Endometrium (tissue), 2 donors: ENCODE measurements at regions not wholly inside any gene's neighbourhood (a gene's known extent, or its start where the extent isn't known, plus 50 kb on each side); places are given as distances from the start of the nearest gene placed in this dataset.

Experiments used
- FAIRE-seq: peaks from 2 replicates; lab custom pipeline; 2012; peaks lifted over from hg19 to GRCh38; lab: Jason Lieb, UNC
- donor health status: control.
- donor health status: control.

GRCh38 chr9:129471201-129472019 is 149.5 kb downstream of the C9orf50 start:
- no peak for FAIRE-seq

DNA sequence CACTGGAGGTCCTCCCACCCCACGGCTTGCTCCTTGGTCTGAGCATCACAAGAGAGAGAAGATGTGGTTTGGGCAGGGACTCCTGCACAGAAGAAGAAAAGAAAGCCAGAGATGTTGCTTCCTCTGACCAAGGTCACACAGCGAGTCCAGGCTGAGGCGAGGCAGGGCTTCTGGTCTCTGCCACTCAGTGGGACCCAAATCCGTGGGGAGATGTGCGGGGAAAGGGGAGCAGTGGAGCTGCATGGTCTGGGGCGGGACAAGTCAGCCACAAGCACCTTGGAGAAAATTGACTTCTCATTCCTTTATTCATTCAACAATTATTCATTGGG is 150.9 kb downstream of the C9orf50 start:
- no peak for FAIRE-seq

DNA sequence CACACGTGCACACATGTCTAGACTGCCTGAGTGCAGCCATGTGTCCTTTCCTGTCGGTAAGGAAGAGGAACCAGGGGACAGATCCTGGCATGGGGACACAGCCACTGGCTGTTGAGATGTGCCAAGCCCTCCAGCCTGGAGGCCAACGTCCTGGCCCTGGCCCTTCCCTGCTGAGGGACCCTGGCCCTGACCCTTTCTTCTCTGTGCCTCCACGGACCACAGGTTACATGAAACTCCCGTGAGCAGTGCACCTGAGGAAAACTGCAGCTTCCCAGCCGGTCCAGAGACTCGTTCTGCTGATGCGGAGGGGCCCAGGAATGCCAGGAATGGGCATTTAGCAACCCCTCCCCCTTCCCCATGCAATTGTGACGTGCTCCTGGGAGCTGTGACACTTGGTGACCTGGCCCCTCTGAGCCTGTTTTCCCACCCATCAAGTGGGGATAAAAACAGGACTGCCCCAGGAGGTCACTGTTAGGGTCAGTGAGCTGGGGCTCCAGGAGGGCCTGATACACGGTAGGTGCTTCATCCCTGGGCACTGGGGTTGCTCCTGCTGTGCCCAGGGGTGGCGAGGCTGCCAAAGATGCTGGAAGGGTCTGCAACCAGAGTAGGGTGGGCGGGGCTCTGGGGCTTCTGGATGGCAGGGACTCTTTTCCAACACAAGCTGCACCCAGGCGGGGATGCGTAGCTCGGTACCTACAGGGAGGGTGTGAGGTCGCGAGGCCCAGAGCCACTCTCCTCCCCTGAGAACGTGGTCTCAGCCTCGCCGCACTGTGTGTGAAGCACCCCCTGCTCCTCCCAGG is 151.5 kb downstream of the C9orf50 start:
- no peak for FAIRE-seq

DNA sequence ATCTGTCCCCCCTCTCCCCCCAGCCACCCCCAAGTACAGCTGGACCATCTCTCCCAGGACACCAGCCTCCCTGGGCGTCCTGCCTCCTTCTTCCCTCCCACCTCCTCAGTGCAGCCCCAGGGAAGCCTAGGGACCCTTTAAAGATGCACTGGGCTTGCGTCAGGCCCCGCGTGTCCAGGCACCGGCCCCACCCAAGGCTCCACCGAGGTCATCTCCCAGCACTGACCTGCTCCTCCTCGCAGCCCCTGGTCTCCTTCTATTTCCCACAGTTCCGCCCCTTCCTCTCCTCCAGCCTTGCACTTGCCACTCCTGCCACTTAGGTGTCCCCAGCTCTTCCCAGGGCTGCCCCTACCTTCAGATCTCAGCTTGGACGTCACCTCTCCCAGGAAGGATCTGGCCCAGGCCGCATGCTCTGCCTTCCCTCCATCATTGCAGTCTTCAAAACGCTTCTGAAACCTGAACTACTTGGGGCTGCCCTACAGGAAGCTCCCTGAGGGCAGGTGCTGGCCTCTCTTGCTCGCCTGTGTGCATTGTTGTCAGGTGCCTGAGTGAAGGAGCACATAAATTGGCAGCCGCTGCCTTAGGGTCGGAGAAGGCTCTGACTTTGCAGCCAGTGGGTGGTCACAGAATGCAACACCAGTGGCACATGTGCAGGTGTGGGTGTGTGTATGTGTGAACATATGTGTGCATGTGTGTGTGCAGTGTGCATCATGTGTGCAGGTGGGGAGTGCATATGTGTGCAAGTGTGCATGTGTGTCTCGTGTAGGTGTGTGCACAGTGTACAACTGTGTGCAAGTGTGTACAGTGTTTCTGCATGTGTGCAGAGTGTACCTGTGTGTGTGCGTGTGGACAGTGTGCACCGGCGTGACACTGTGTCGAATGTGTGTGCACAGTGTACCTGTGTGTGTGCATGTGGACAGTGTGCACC is 152.9 kb downstream of the C9orf50 start:
- no peak for FAIRE-seq

DNA sequence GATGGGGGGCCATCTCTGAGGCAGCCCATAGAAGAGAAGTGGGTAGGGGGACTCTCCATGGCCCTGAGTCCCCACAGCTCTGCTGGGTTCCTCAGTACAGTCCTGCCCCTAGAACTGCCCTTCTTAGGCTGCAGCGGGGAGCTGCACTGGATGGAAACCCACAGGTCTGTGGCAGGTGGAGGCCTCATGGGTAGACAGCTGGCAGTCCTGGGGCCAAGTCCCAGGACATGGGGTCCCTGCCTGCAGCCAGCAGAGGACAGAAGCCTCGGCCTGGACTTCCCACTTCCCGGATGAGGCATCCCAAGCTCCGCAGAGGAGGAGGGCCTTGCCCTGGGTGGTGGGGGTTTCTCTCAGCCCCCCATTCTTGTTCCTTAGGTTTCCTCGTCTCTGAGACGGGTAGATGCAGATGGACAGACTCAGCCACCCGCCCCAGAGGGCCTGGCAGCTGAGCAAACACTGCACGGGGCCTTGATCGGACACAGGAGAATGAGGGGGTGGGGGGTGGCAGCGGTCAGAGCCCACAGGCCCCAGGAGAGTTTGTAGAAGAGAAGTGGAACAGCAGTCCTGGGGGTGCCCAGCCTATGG is 153.8 kb downstream of the C9orf50 start:
- no peak for FAIRE-seq

DNA sequence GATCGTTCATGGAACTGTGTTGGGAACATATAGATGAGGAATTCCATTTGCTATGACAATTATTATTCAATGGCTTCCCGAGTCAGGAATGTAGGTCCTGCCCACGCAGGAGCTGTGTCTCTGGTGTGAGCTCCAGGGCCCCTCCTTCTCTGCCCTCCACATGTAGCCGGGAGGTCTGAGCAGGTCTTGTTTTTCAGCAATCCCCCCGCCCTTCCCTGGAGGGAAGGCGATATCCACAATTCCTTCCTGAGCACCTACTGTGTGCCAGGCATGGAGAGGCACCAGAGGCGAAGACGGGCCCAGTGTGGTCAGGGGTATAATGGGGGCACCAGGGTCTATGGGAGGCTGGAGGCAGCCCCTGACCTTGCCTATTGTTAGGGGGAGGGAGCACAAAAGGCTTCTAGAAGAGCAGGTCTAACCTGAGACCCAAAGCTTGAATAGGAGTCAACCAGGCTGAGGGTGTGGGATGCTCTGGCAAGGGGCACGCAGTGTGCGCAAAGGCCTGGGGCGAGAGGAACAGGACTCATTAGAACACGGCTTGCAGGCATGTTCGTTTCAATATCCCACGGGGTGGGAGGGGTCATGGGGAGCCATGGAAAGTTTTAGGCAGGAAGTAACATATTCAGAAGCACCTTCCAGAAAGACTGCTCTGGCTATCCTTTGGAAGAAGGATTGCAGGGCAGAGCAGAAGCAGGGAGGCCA is 154.9 kb downstream of the C9orf50 start:
- no peak for FAIRE-seq

- no peak for FAIRE-seq
These were observed 155.7 kb downstream of the C9orf50 start for GRCh38 chr9:129464972-129465833.

DNA sequence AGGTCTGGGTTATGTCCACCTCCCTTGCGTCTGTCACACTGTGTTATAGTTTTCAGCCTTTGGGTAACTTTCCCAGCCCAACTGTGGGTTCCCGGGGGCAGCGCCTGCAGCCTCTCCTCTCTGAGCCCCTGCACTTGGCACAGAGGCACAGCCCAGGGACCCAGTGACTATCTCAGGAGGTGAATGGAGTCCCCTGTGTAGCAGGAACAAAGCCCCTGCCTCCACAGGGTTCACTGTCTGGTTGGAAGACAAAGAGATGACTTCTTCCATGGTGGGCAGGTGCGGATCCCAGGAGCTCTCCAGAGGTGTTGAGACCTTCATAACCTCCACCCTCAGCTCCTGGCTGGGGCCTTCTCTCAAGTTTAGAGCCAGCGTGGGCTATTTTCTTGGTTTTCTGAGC is 156.9 kb downstream of the C9orf50 start:
- no peak for FAIRE-seq

DNA sequence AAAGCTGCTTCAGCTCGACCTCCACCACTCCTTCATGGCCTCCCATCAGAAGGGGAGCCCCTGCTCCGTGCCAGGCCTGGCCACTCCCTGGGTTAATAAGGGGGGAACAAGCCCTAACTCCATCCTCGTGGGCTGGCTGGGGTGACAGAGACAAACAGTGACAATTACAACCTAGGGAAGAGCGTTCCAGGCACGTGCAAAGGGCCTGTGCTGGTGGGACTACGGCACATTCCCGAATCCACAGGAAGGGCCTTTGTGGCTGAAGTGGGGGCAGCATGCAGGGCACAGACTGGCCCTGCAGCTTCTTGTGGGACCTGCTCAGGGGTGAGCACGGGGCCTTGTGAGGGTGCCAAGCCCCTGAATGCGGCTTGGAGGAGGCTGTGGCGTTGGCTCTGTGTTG is 157.4 kb downstream of the C9orf50 start:
- no peak for FAIRE-seq

DNA sequence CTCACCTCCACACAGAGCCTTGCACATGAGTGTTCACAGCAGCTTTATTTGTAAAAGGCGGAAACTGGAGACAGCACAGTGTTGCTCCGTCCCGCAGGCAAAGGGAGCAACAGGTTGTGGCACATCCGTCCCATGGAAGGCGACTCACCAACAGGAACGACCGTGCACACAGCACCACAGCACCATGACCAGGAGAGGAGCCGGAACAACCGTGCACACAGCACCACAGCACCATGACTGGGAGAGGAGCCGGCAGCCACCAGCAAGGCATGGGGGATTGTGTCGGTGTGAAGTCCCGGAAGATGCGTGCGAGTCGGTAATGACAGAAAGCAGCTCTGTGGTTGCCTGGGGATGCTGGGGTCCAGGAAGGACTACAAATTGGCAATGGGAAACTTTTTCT is 158.5 kb downstream of the C9orf50 start:
- no peak for FAIRE-seq

DNA sequence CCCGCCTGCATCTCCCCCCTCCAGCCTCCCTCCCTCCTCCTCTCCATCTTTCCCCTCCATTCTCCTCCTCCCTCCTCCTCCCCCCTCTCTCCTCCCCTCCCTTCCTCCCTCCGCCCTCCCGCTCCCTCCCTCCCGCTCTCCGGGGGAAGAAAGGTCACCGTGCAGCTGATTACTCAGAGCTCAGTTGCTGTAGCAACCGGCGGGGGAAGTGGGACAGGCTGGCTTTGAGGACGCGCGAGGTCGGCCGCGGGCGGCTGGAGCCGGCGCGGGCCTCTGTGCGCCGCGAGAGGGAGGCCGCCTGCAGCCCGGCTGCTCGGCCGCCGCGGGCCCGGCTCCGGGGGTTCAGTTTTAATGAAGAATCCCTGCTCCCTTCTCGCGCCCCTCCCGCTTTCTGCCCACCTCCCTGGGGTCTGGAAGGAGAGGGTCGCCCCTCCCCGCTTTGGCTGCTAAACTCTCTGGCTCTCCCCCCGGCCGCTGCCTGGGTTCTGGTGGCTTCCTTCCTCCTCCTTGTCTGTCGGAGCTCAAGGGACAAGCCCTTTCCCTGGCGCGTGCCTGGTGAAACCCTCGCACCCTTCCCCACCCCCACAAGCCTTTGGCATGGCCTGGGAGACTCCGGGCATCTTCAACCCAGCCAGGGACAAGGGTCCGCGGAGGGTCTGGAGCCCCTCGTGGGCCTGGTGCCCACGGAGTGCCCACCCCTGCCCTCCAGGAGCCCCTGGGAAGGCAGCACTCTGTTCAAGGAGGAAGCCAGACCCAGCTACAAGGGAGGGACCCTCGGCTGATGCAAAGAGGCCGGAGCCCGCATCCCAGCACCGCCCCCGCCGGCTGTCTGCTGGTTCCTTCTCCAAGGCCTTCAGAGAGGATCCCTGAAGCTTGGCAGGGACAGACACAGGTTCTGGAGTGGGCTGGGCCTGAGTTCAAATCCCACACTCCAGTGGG is 160.3 kb downstream of the C9orf50 start:
- FAIRE-seq = no peak

- FAIRE-seq = no peak
These were observed 161.2 kb downstream of the C9orf50 start for GRCh38 chr9:129459547-129460322.

- no peak for FAIRE-seq
These were observed 162.0 kb downstream of the C9orf50 start for GRCh38 chr9:129458663-129459546.

DNA sequence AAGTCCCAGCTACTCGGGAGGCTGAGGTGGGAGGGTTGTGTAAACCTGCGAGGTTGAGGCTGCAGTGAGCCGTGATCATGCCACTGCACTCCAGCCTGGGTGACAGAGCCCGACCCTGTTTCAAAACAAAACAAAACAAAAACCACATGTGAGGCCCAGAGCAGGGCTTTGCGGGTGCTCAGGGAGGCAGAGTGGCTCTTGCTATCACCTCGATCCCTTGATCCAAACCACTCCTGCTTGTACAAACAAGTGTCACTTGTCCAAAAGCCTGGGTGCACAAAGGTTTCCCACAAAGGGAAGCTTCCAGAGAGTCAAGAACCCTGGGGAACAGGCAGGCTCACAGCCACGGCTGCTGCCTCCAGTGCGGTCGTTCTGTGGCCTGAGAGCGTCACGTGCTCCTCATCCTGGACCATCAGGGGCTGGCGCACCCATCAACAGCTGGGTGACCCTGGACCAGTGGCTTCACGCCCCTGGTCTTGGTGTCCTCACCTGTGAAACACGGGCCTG is 162.7 kb downstream of the C9orf50 start:
- FAIRE-seq = no peak

- FAIRE-seq = no peak
These were observed 163.5 kb downstream of the C9orf50 start for GRCh38 chr9:129457325-129457779.

DNA sequence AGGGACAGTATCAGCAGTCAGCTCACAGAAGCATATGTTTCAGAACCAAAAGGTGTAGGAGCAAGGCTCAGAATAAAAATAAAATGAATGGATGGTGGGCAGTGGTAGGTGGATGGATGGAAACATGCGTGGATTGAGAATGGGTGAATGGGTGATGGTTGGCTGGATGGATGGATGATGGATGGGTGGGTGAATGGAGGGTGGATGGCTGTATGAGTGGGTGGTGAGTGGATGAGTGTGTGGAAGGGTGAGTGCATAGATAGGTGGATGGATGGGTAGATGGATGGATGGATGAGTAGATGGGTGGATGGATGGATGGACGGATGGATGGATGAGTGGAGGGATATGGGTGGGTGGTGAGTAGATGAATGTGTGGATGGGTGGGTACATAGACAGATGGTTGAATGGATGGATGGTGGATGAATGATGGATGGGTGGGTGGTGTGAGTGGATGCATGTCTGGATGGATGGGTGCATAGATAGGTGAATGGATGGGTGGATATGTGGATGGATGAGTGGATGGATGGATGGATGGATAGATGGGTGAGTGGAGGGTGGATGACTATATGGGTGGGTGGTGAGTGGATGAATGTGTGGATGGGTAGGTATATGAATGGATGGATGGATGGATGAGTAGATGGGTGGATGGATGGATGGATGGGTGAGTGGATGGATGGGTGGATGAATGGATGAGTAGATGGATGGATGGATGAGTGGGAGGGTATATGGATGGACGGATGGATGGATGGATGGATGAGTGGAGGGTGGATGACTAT is 164.2 kb downstream of the C9orf50 start:
- no peak for FAIRE-seq
